NB4 (cell line): ENCODE measurements at regions not wholly inside any gene's neighbourhood (a gene's known extent, or its start where the extent isn't known, plus 50 kb on each side); places are given as distances from the start of the nearest gene placed in this dataset.

ENCODE experiments used
- CTCF ChIP-seq: IDR thresholded peaks from one replicate; pipeline ENCODE4 v1.5.1; 2012; ENCODE audit warnings: low read depth, low read length
- MAX ChIP-seq: IDR thresholded peaks from 2 replicates; pipeline ENCODE4 v1.6.1; 2011; ENCODE audit warnings: low read depth, low read length
- MYC ChIP-seq: IDR thresholded peaks from 2 replicates; pipeline ENCODE4 v1.6.1; 2011; ENCODE audit warnings: low read depth, low read length
- POLR2A ChIP-seq: IDR thresholded peaks from 2 replicates; pipeline ENCODE4 v1.6.1; 2011; ENCODE audit warnings: mild to moderate bottlenecking; ENCODE audit not compliant: insufficient read length; ENCODE audit errors: extremely low read depth

GRCh38 chr2:62349788-62350187 lies 153.9 kb downstream of the B3GNT2 start:
- TF ChIP-seq POLR2A (no peak), MAX (no peak), CTCF (no peak), MYC (no peak)
